ENCODE measurements at regions not wholly inside any gene's neighbourhood (a gene's known extent, or its start where the extent isn't known, plus 50 kb on each side); places are given as distances from the start of the nearest gene placed in this dataset.

DNA sequence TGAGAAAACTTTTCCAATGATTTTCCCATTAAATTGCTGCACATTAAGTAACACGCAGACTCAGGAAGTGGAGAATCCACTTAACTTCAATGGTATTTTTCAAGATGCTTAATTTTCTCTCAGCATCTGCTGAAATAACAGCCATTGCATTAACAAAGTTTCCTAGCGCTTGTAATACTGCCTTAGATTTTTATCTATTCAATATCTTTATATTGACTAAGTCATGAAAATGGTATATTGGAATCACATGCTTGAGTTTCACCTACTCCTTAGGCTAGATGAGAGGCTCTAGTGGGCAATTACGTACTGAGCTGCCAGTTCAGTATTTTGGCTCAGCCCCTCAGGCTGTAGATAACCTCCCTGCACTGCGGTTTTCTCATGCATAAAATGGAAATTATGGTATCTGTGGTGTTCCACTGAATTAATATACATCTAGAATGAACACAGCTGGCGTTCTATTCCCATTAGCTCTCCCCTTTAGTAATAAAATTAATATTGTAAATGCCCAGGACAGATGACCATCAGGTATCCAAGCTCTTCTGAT, 112.9 kb downstream of the MTX3 start:
- peaks cover 3% of the 10 kb centered on the region for H3K27me3 ChIP-seq (ENCODE audit: insufficient read depth, poor library complexity, severe bottlenecking)
- H3K4me3 ChIP-seq (ENCODE audit: severe bottlenecking): no peak overlapping the region
- no peak for ATAC-seq (ENCODE audit: low read depth)
- TF ChIP-seq, protein P1, sequence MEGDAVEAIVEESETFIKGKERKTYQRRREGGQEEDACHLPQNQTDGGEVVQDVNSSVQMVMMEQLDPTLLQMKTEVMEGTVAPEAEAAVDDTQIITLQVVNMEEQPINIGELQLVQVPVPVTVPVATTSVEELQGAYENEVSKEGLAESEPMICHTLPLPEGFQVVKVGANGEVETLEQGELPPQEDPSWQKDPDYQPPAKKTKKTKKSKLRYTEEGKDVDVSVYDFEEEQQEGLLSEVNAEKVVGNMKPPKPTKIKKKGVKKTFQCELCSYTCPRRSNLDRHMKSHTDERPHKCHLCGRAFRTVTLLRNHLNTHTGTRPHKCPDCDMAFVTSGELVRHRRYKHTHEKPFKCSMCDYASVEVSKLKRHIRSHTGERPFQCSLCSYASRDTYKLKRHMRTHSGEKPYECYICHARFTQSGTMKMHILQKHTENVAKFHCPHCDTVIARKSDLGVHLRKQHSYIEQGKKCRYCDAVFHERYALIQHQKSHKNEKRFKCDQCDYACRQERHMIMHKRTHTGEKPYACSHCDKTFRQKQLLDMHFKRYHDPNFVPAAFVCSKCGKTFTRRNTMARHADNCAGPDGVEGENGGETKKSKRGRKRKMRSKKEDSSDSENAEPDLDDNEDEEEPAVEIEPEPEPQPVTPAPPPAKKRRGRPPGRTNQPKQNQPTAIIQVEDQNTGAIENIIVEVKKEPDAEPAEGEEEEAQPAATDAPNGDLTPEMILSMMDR (IDR thresholded peaks at IDR 0.05; ENCODE audit: poor library complexity, severe bottlenecking): no peak
- H3K36me3 ChIP-seq (ENCODE audit: low read depth): no peaks in the 10 kb centered on the region
- H3K27ac ChIP-seq (ENCODE audit: poor library complexity, severe bottlenecking): no peak overlapping the region
- H3K9me3 ChIP-seq (ENCODE audit: severe bottlenecking): no peaks in the 10 kb centered on the region
- no peaks in the 10 kb centered on the region for H3K4me1 ChIP-seq (ENCODE audit: insufficient read depth, poor library complexity, severe bottlenecking)
- DNase-seq (ENCODE audit: low spot score): no peak

DNA sequence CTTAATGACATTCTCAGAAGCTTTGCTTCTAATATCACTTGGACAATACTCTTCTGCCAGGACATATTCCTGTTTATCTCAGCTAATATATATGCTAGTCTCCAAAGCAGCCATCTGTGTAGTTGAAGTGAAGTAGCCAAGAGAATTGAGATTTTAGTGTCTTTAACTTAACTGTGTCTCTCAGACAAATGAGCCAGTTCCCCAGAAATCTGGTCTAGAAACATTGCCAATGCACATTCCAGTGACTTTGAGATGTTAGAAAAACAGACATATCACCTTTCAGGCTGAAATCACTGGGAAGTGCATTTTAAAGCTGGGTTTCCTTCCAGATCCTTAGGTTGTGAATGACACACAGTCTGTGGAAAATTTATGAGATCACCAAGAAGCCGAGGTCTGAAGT, 114.6 kb downstream of the MTX3 start:
- H3K36me3 ChIP-seq (ENCODE audit: low read depth): no peaks in the 10 kb centered on the region
- peaks cover 6% of the 10 kb centered on the region for H3K27me3 ChIP-seq (ENCODE audit: insufficient read depth, poor library complexity, severe bottlenecking)
- H3K4me1 ChIP-seq (ENCODE audit: insufficient read depth, poor library complexity, severe bottlenecking): no peaks in the 10 kb centered on the region
- no peak overlapping the region for H3K4me3 ChIP-seq (ENCODE audit: severe bottlenecking)
- no peaks in the 10 kb centered on the region for H3K9me3 ChIP-seq (ENCODE audit: severe bottlenecking)
- H3K27ac ChIP-seq (ENCODE audit: poor library complexity, severe bottlenecking): no peak overlapping the region
- DNase-seq (ENCODE audit: low spot score) (no peak), ATAC-seq (ENCODE audit: low read depth) (no peak)
- TF ChIP-seq, protein P1 (IDR thresholded peaks at IDR 0.05; ENCODE audit: poor library complexity, severe bottlenecking): no peak

DNA sequence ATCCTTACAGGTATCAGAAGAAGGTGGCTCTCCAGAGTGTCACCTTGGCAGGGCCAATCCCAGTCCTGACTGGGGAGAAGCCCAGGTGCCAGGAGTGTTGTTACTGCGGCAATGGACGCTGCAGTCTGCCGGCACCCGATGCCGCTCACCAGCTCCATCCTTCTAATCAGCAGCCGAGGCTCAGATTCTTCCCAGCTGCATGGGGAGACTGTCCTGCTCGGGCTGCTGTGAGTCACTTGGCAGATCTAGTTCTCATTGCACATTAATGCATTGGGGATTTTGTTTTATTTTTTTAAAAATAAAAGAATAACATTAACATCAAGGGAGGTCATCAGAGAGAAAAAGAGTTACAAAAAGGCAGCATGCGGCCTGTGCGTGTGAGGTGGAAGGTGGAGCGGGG, 115.8 kb downstream of the MTX3 start:
- H3K9me3 ChIP-seq (ENCODE audit: severe bottlenecking): no peaks in the 10 kb centered on the region
- no peaks in the 10 kb centered on the region for H3K4me1 ChIP-seq (ENCODE audit: insufficient read depth, poor library complexity, severe bottlenecking)
- no peak overlapping the region for H3K27ac ChIP-seq (ENCODE audit: poor library complexity, severe bottlenecking)
- no peaks in the 10 kb centered on the region for H3K36me3 ChIP-seq (ENCODE audit: low read depth)
- DNase-seq (ENCODE audit: low spot score) (no peak), ATAC-seq (ENCODE audit: low read depth) (no peak)
- peaks cover 6% of the 10 kb centered on the region for H3K27me3 ChIP-seq (ENCODE audit: insufficient read depth, poor library complexity, severe bottlenecking)
- H3K4me3 ChIP-seq (ENCODE audit: severe bottlenecking): no peak overlapping the region
- TF ChIP-seq, protein P1 (IDR thresholded peaks at IDR 0.05; ENCODE audit: poor library complexity, severe bottlenecking): no peak

DNA sequence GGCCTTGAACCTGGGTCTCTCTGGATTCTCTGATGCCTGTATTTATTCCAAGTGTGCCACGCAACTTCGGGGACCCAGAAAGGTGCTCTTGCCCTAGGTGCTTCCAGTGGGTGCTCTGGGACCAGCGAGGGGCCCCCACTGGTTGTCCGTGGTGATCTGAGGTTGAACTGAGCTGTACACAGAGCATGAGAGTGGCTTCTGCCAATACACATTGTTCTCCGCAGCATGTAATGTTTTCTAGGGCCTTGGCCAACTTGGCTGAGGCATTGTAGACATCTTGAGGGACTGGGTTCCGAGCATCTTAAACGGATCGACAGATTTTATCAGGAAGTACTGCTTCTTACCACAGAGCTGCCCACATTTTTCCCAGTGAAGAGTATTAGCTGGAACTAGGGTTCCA, 117.9 kb downstream of the MTX3 start:
- Histone ChIP-seq H3K36me3 (ENCODE audit: low read depth) (no peaks in the 10 kb centered on the region), H3K9me3 (ENCODE audit: severe bottlenecking) (no peaks in the 10 kb centered on the region), H3K4me1 (ENCODE audit: insufficient read depth, poor library complexity, severe bottlenecking) (no peaks in the 10 kb centered on the region), H3K4me3 (ENCODE audit: severe bottlenecking) (no peak overlapping the region), H3K27me3 (ENCODE audit: insufficient read depth, poor library complexity, severe bottlenecking) (peaks cover 6% of the 10 kb centered on the region), H3K27ac (ENCODE audit: poor library complexity, severe bottlenecking) (no peak overlapping the region)
- no peak for DNase-seq (ENCODE audit: low spot score)
- ATAC-seq (ENCODE audit: low read depth): no peak
- TF ChIP-seq, protein P1 (IDR thresholded peaks at IDR 0.05; ENCODE audit: poor library complexity, severe bottlenecking): no peak

DNA sequence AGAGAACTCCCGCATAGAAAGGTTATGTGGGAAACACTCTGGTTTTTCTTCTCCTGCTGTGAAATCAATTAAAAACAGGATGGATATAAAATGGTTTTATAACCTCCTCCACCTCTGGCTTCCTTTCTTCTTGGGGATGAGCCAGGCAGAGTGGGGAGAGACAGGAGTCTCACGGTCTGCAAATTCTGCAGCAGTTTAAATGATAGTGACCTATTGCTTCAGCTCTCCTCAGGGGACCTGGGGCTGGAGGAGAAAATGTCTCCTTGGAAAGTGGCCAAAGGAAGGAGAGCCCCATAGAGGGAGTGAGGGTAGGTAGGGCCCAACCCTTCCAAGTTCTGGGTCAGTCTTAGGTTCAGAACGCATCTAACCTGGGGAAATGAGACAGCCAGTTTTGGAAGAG, 118.8 kb downstream of the MTX3 start:
- H3K4me1 ChIP-seq (ENCODE audit: insufficient read depth, poor library complexity, severe bottlenecking): no peaks in the 10 kb centered on the region
- H3K9me3 ChIP-seq (ENCODE audit: severe bottlenecking): no peaks in the 10 kb centered on the region
- peaks cover 6% of the 10 kb centered on the region for H3K27me3 ChIP-seq (ENCODE audit: insufficient read depth, poor library complexity, severe bottlenecking)
- DNase-seq (ENCODE audit: low spot score) (no peak), ATAC-seq (ENCODE audit: low read depth) (no peak)
- no peak overlapping the region for H3K4me3 ChIP-seq (ENCODE audit: severe bottlenecking)
- TF ChIP-seq, protein P1 (IDR thresholded peaks at IDR 0.05; ENCODE audit: poor library complexity, severe bottlenecking): no peak
- no peaks in the 10 kb centered on the region for H3K36me3 ChIP-seq (ENCODE audit: low read depth)
- H3K27ac ChIP-seq (ENCODE audit: poor library complexity, severe bottlenecking): no peak overlapping the region
